Left ventricle myocardium inferior (tissue), 1 donor: ENCODE measurements at regions not wholly inside any gene's neighbourhood (a gene's known extent, or its start where the extent isn't known, plus 50 kb on each side); places are given as distances from the start of the nearest gene placed in this dataset.

Experiments
- DNase-seq: peaks from one replicate; pipeline ENCODE4 v3.0.0-alpha.2; 2020
- H3K27ac ChIP-seq: fragments of 200-600 bp; replicated peaks from 2 replicates; pipeline ENCODE4 v1.8.0; 2021
- H3K27me3 ChIP-seq: fragments of 200-600 bp; 2 replicates; pipeline ENCODE4 v1.8.0; 2021; ENCODE audit warnings: low read depth
- H3K36me3 ChIP-seq: fragments of 200-600 bp; 2 replicates; pipeline ENCODE4 v1.8.0; 2021
- H3K4me1 ChIP-seq: fragments of 200-600 bp; 2 replicates; pipeline ENCODE4 v1.8.0; 2021
- H3K4me3 ChIP-seq: fragments of 200-600 bp; 2 replicates; pipeline ENCODE4 v1.8.0; 2021; ENCODE audit warnings: mild to moderate bottlenecking, moderate library complexity
- H3K9me3 ChIP-seq: fragments of 200-600 bp; replicated peaks from 2 replicates; pipeline ENCODE4 v1.8.0; 2021
- intact Hi-C: fragments of 100-400 bp; cut with micrococcal nuclease; formaldehyde crosslinking; loops from one replicate; pipeline ENCODE4 v1.11.0; 2022
- TF ChIP-seq, protein P1 (sequence below): fragments of 200-600 bp; IDR thresholded peaks from 2 replicates; pipeline ENCODE4 v1.8.0; 2021; ENCODE audit warnings: antibody characterized with exemption, mild to moderate bottlenecking, borderline replicate concordance
- donor health status: DM: no; HTN: yes; CAD: no; lungs with severe emphysema.

DNA sequence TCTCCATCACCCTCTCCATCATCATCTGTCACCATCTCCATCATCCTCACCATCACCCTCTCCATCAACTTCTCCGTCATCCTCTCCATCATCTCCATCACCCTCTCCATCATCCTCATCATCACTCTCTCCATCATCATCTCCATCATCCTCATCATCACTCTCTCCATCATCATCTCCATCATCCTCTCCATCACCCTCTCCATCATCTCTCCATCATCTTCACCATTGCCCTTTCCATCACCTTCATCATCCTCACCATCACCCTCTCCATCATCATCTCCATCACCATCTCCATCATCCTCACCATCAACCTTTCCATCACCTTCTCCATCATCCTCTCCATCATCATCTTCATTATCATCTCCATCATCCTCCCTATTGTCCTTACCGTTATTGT lies 565.5 kb upstream of the SGCD start:
- H3K4me3 ChIP-seq, result no peak overlapping the region

DNA sequence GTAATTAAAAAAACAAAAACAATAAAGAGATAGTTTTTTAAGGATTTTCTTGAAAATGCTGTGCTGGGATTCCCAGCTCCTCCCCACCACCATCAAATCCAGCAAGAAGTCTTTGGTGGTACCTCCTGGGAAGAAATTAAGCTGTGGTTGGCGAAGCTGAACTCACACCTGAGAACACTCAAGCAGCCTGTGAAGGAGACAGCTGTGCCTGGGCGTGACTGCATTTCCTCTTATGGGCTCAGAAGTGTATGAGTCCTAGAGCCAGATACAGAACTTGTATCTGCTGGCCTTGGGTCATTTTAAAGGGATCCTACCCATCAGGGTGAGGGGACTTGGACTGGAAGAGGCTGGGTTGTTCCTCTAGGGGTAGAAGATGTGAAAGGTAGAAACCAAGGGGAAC lies 561.2 kb upstream of the SGCD start:
- TF ChIP-seq, protein P1, sequence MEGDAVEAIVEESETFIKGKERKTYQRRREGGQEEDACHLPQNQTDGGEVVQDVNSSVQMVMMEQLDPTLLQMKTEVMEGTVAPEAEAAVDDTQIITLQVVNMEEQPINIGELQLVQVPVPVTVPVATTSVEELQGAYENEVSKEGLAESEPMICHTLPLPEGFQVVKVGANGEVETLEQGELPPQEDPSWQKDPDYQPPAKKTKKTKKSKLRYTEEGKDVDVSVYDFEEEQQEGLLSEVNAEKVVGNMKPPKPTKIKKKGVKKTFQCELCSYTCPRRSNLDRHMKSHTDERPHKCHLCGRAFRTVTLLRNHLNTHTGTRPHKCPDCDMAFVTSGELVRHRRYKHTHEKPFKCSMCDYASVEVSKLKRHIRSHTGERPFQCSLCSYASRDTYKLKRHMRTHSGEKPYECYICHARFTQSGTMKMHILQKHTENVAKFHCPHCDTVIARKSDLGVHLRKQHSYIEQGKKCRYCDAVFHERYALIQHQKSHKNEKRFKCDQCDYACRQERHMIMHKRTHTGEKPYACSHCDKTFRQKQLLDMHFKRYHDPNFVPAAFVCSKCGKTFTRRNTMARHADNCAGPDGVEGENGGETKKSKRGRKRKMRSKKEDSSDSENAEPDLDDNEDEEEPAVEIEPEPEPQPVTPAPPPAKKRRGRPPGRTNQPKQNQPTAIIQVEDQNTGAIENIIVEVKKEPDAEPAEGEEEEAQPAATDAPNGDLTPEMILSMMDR, result no peak
- H3K27ac ChIP-seq, result no peak overlapping the region
- no peaks in the 10 kb centered on the region for H3K27me3 ChIP-seq
- no peaks in the 10 kb centered on the region for H3K36me3 ChIP-seq
- no peak for DNase-seq
- intact Hi-C loops, result no loop called here
- no peak overlapping the region for H3K4me3 ChIP-seq
- H3K4me1 ChIP-seq, result peaks cover 23% of the 10 kb centered on the region
- H3K9me3 ChIP-seq, result no peaks in the 10 kb centered on the region

More for the DNA sequence above, 565.5 kb upstream of the SGCD start:
- Histone ChIP-seq H3K27me3 (no peaks in the 10 kb centered on the region), H3K4me1 (peaks cover 18% of the 10 kb centered on the region), H3K36me3 (no peaks in the 10 kb centered on the region), H3K9me3 (no peaks in the 10 kb centered on the region), H3K27ac (no peak overlapping the region)
- TF ChIP-seq, protein P1, result no peak
- no peak for DNase-seq
- intact Hi-C loops, result no loop called here

DNA sequence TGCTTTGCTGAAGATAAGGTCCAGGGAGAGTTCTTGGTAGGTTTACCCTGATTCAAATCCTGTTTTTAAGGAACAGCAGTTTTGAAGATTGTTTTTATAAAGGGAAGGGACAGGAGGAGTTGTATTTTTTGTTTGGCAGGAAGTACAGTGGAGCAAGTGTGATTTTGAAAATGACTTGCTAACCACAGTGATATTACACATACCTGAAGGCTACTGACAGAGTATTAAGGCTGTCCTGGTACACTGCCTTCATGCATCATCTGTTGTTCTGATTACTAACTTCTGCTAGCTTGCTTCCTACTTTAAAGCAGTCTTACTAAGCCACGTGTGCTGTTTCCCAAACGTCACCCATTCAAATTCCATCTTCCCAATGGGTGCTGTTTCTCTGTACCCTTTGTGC lies 559.5 kb upstream of the SGCD start:
- no peaks in the 10 kb centered on the region for H3K27me3 ChIP-seq
- intact Hi-C loops, result no loop called here

DNA sequence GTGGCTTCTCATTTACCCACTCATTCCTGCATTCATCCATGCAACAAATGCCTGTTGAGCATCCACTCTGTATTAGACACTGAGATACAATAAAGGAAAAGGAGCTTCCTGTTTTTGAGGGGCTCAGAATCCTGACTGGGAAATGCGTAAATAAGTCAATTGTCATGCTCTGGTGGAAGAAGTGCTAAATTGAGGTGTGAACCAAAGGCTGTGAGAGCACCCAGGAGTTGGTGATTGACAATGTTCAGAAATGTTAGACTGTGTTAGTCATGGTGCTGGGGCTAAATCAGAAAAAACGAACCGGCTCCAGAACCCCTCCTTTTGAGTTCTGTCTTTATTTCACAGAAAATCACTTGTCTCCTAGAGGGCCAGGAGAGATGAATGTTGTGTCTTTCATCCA lies 558.6 kb upstream of the SGCD start:
- H3K27ac ChIP-seq, result no peak overlapping the region

More for the DNA sequence above, 559.5 kb upstream of the SGCD start:
- Histone ChIP-seq H3K4me1 (peaks cover 23% of the 10 kb centered on the region), H3K4me3 (no peak overlapping the region), H3K9me3 (no peaks in the 10 kb centered on the region), H3K27ac (no peak overlapping the region), H3K36me3 (no peaks in the 10 kb centered on the region)
- TF ChIP-seq, protein P1, result no peak
- DNase-seq, result no peak

DNA sequence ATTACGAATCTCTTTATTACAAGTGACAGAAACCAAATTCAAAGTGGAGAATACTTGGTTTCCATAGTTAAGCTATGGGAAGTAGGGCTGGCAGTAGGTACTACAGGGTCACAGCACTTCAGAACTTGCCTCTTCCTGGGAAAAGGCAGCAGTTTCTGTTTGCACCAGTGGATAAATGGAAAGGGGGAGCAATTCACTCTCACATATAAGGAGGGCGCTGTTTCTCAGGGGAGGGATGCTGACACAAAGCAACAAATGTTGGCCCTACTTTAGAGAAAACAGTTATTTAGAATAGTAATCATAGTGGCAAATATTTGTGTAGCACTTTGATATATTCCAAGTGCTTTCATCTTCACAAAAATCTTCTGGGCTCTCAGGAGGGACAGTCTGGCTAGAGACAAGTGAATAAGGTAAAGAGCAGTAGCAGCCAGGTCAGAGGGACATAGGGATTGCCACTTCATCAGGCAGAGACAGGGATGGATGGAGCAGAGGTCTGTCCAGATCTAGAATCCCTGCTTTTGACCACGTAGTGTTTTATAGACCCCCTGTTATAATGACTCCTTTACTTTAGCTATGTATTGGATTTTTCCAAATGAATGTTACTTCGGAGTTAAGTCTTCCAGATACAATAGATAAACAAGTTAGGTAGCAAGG lies 554.8 kb upstream of the SGCD start:
- intact Hi-C loops, result no loop called here
- H3K27me3 ChIP-seq, result no peaks in the 10 kb centered on the region
- no peak overlapping the region for H3K27ac ChIP-seq
- TF ChIP-seq, protein P1, result no peak
- no peak for DNase-seq
- no peaks in the 10 kb centered on the region for H3K36me3 ChIP-seq
- H3K4me1 ChIP-seq, result peaks cover 9% of the 10 kb centered on the region
- no peak overlapping the region for H3K4me3 ChIP-seq
- H3K9me3 ChIP-seq, result no peaks in the 10 kb centered on the region

More for the DNA sequence above, 558.6 kb upstream of the SGCD start:
- Histone ChIP-seq H3K36me3 (no peaks in the 10 kb centered on the region), H3K27me3 (no peaks in the 10 kb centered on the region), H3K9me3 (no peaks in the 10 kb centered on the region), H3K4me1 (peaks cover 23% of the 10 kb centered on the region), H3K4me3 (no peak overlapping the region)
- no peak for DNase-seq
- intact Hi-C loops, result no loop called here
- TF ChIP-seq, protein P1, result no peak
